H1 (cell line): ENCODE measurements at regions not wholly inside any gene's neighbourhood (a gene's known extent, or its start where the extent isn't known, plus 50 kb on each side); places are given as distances from the start of the nearest gene placed in this dataset.

Experiments
- CTCF ChIA-PET: fragments of 300-600 bp; sonication (Branson Sonifier 250); formaldehyde crosslinking; loops from one replicate; lab custom pipeline; 2021; ENCODE audit not compliant: partially characterized antibody; lab: Charles Lee
- POLR2A ChIA-PET: fragments of 300-600 bp; sonication (Branson Sonifier 250); formaldehyde crosslinking; loops from one replicate; lab custom pipeline; 2021; ENCODE audit warnings: inconsistent platforms; ENCODE audit not compliant: partially characterized antibody; lab: Charles Lee
- DNase-seq, 2 experiments: peaks; one replicate each; pipeline versions ENCODE4 v3.0.0 to v3.0.0-alpha.2; 2010 to 2022; ENCODE audit warnings: low spot score in 2 of 2, low read depth in 1 of 2, mixed read lengths in 1 of 2
- FAIRE-seq: peaks from 2 replicates; lab custom pipeline; 2011; peaks lifted over from hg19 to GRCh38; lab: Jason Lieb, UNC
- H2AFZ ChIP-seq: 2 replicates; pipeline ENCODE4 v1.8.1; 2012; ENCODE audit warnings: low read length, inconsistent platforms
- H2AK5ac ChIP-seq: 2 replicates; pipeline ENCODE4 v1.6.1; 2013; ENCODE audit warnings: low read depth, low read length
- H2BK120ac ChIP-seq: replicated peaks from 2 replicates; pipeline ENCODE3; 2013; ENCODE audit warnings: low read depth, low read length, inconsistent platforms
- H2BK12ac ChIP-seq: 2 replicates; pipeline ENCODE4 v1.6.1; 2013; ENCODE audit warnings: low read depth, low read length
- H2BK15ac ChIP-seq: 2 replicates; pipeline ENCODE4 v1.6.1; 2013; ENCODE audit warnings: low read length
- H2BK20ac ChIP-seq: 2 replicates; pipeline ENCODE4 v1.6.1; 2013; ENCODE audit warnings: low read length
- H2BK5ac ChIP-seq: 2 replicates; pipeline ENCODE4 v1.6.1; 2013; ENCODE audit warnings: low read depth, low read length
- H3K14ac ChIP-seq: 2 replicates; pipeline ENCODE4 v1.6.1; 2013; ENCODE audit warnings: inconsistent platforms; ENCODE audit not compliant: insufficient read length
- H3K18ac ChIP-seq: 2 replicates; pipeline ENCODE4 v1.6.1; 2013; ENCODE audit warnings: low read length; ENCODE audit errors: extremely low read depth
- H3K23ac ChIP-seq: 2 replicates; pipeline ENCODE4 v1.6.1; 2013; ENCODE audit warnings: inconsistent platforms; ENCODE audit not compliant: insufficient read length
- H3K23me2 ChIP-seq: 2 replicates; pipeline ENCODE4 v1.6.1; 2013; ENCODE audit warnings: low read depth, low read length
- H3K27ac ChIP-seq: 2 replicates; pipeline ENCODE4 v1.6.1; 2011; ENCODE audit warnings: low read depth, low read length, inconsistent platforms
- H3K27me3 ChIP-seq, 4 experiments: replicated peaks in 1 of 4; 1 replicate in 1 of 4; 2 replicates in 3 of 4; pipeline versions ENCODE4 v1.6.1 to v1.8.1; 2011 to 2013; ENCODE audit warnings: low read length in 3 of 4, mild to moderate bottlenecking in 3 of 4, inconsistent platforms in 2 of 4, mixed read lengths in 2 of 4, moderate library complexity in 1 of 4; ENCODE audit not compliant: control insufficient read depth in 3 of 4, insufficient read depth in 3 of 4; ENCODE audit errors: extremely low read depth in 1 of 4
- H3K36me3 ChIP-seq, 4 experiments: 2 replicates each; pipeline versions ENCODE4 v1.6.1 to v1.8.1; 2011 to 2013; ENCODE audit warnings: mild to moderate bottlenecking in 4 of 4, low read length in 3 of 4, moderate library complexity in 2 of 4, control low read depth in 1 of 4, inconsistent platforms in 1 of 4; ENCODE audit not compliant: insufficient read depth in 4 of 4, control insufficient read depth in 2 of 4
- H3K4ac ChIP-seq: replicated peaks from 2 replicates; pipeline ENCODE3; 2013; ENCODE audit warnings: low read length, low read depth, mixed read lengths, inconsistent platforms; ENCODE audit not compliant: insufficient read length
- H3K4me1 ChIP-seq, 4 experiments: replicated peaks in 1 of 4; 1 replicate in 1 of 4; 2 replicates in 3 of 4; pipeline versions ENCODE4 v1.6.1 to v1.8.1; 2011 to 2013; ENCODE audit warnings: low read length in 3 of 4, inconsistent platforms in 2 of 4, mixed read lengths in 1 of 4; ENCODE audit not compliant: insufficient read depth in 4 of 4, control insufficient read depth in 3 of 4
- H3K4me2 ChIP-seq, 2 experiments: 2 replicates each; pipeline versions ENCODE4 v1.6.1 to v1.8.1; 2011 to 2013; ENCODE audit warnings: low read depth in 2 of 2, low read length in 2 of 2, control low read depth in 1 of 2, inconsistent platforms in 1 of 2, mild to moderate bottlenecking in 1 of 2; ENCODE audit not compliant: insufficient read depth in 1 of 2
- H3K4me3 ChIP-seq, 4 experiments: fragments of 200-600, 300-600 bp in 1 of 4; sonication (generic), shearing (Covaris generic), sonication (Bioruptor Twin) in 1 of 4; 2 replicates each; pipeline versions ENCODE4 v1.5.1 to v1.8.1; 2011 to 2016; ENCODE audit warnings: low read length in 4 of 4, low read depth in 3 of 4, control low read depth in 2 of 4, inconsistent platforms in 2 of 4, mild to moderate bottlenecking in 2 of 4, mixed read lengths in 1 of 4, moderate library complexity in 1 of 4; ENCODE audit not compliant: insufficient read depth in 2 of 4; ENCODE audit errors: extremely low read depth in 1 of 4
- H3K56ac ChIP-seq: replicated peaks from 2 replicates; pipeline ENCODE3; 2013; ENCODE audit warnings: low read depth, mild to moderate bottlenecking, mixed read lengths, low read length, inconsistent platforms; ENCODE audit not compliant: insufficient read length
- H3K79me1 ChIP-seq: 2 replicates; pipeline ENCODE4 v1.6.1; 2013; ENCODE audit warnings: low read depth, low read length, control low read depth
- H3K79me2 ChIP-seq, 2 experiments: 2 replicates each; pipeline versions ENCODE4 v1.6.1 to v1.8.1; 2012 to 2013; ENCODE audit warnings: low read length in 2 of 2, mild to moderate bottlenecking in 2 of 2, inconsistent platforms in 1 of 2; ENCODE audit not compliant: insufficient read depth in 2 of 2, control insufficient read depth in 1 of 2
- H3K9ac ChIP-seq, 4 experiments: replicated peaks in 1 of 4; 1 replicate in 1 of 4; 2 replicates in 3 of 4; pipeline versions ENCODE4 v1.6.1 to v1.8.1; 2011 to 2013; ENCODE audit warnings: low read depth in 3 of 4, low read length in 3 of 4, control low read depth in 2 of 4, mild to moderate bottlenecking in 2 of 4, moderate library complexity in 2 of 4, inconsistent platforms in 1 of 4; ENCODE audit errors: extremely low read depth in 1 of 4
- H3K9me3 ChIP-seq, 2 experiments: 2 replicates each; pipeline versions ENCODE4 v1.6.1 to v1.8.1; 2012 to 2013; ENCODE audit warnings: mild to moderate bottlenecking in 2 of 2, moderate library complexity in 2 of 2, control low read depth in 1 of 2, inconsistent platforms in 1 of 2, low read depth in 1 of 2, low read length in 1 of 2, mixed read lengths in 1 of 2; ENCODE audit not compliant: insufficient read depth in 2 of 2
- H4K20me1 ChIP-seq, 2 experiments: replicated peaks in 1 of 2; 2 replicates each; pipeline versions ENCODE3 to v1.8.1; 2011 to 2013; ENCODE audit warnings: inconsistent platforms in 2 of 2, low read length in 2 of 2, mild to moderate bottlenecking in 1 of 2; ENCODE audit not compliant: insufficient read depth in 2 of 2, control insufficient read depth in 1 of 2
- H4K5ac ChIP-seq: 2 replicates; pipeline ENCODE4 v1.6.1; 2013; ENCODE audit warnings: low read length, low read depth, mixed read lengths, inconsistent platforms; ENCODE audit not compliant: insufficient read length
- H4K8ac ChIP-seq: 2 replicates; pipeline ENCODE4 v1.8.0; 2013; ENCODE audit warnings: mild to moderate bottlenecking, moderate library complexity, low read length, inconsistent platforms; ENCODE audit not compliant: insufficient read depth; ENCODE audit errors: extremely low read depth
- H4K91ac ChIP-seq: replicated peaks from 2 replicates; pipeline ENCODE3; 2013; ENCODE audit warnings: low read length, mixed read lengths, inconsistent platforms; ENCODE audit not compliant: insufficient read length
- ASH2L ChIP-seq: fragments of 200-600, 300-600 bp; sonication (generic); IDR thresholded peaks from one replicate; pipeline ENCODE4 v1.7.1; 2017; ENCODE audit warnings: low read length
- EZH2 ChIP-seq: fragments of 200-600 bp; sonication (generic); IDR thresholded peaks from 2 replicates; pipeline ENCODE4 v1.7.1; 2012; ENCODE audit warnings: low read depth, mild to moderate bottlenecking, moderate library complexity, low read length, inconsistent platforms; ENCODE audit not compliant: severe bottlenecking
- GTF2F1 ChIP-seq: IDR thresholded peaks from 2 replicates; pipeline ENCODE4 v1.6.1; 2012; ENCODE audit warnings: low read depth, low read length, improper control_type of control experiment, borderline replicate concordance
- HDAC6 ChIP-seq: IDR thresholded peaks from one replicate; pipeline ENCODE4 v1.7.1; 2012; ENCODE audit warnings: low read depth, mild to moderate bottlenecking, inconsistent platforms, low read length, moderate library complexity
- NRF1 ChIP-seq: IDR thresholded peaks from 2 replicates; pipeline ENCODE4 v1.6.1; 2011; ENCODE audit warnings: mild to moderate bottlenecking, low read depth, low read length, improper control_type of control experiment
- POLR2AphosphoS5 ChIP-seq: IDR thresholded peaks from 2 replicates; pipeline ENCODE4 v1.6.1; 2011; ENCODE audit warnings: low read depth, low read length
- RAD21 ChIP-seq, 2 experiments: IDR thresholded peaks in 1 of 2; conservative IDR thresholded peaks in 1 of 2; 2 replicates each; pipeline ENCODE4 v1.6.1; 2011; ENCODE audit warnings: low read depth in 2 of 2, low read length in 2 of 2, improper control_type of control experiment in 1 of 2, inconsistent platforms in 1 of 2, mild to moderate bottlenecking in 1 of 2, moderate library complexity in 1 of 2
- RBBP5 ChIP-seq: IDR thresholded peaks from 2 replicates; pipeline ENCODE4 v1.7.1; 2012; ENCODE audit warnings: low read depth, mild to moderate bottlenecking, inconsistent platforms, low read length, moderate library complexity, borderline replicate concordance
- RNF2 ChIP-seq: fragments of 200-900, 300-1000 bp; sonication (generic); IDR thresholded peaks from 2 replicates; pipeline ENCODE4 v1.7.1; 2016; ENCODE audit warnings: borderline replicate concordance, low read depth, mild to moderate bottlenecking, antibody characterized with exemption, low read length; ENCODE audit not compliant: poor library complexity, severe bottlenecking; ENCODE audit errors: missing control alignments
- RXRA ChIP-seq: IDR thresholded peaks from 2 replicates; pipeline ENCODE4 v1.6.1; 2011; ENCODE audit warnings: low read depth, mild to moderate bottlenecking, low read length, moderate library complexity; ENCODE audit not compliant: insufficient read depth
- SAP30 ChIP-seq: fragments of 300-600 bp; sonication (generic); IDR thresholded peaks from 2 replicates; pipeline ENCODE4 v1.7.1; 2012; ENCODE audit warnings: low read length, moderate library complexity, mild to moderate bottlenecking, inconsistent platforms; ENCODE audit not compliant: insufficient read depth, insufficient replicate concordance
- WGBS, 2 experiments: shearing (Covaris generic) in 1 of 2; methylation state at CpG; one replicate each; pipeline versions ENCODE4 v1.1.6 to v1.1.7; 2013 to 2015; ENCODE audit warnings: low lambda C conversion rate in 2 of 2, mixed read lengths in 2 of 2, inconsistent platforms in 1 of 2, low coverage in 1 of 2, missing lambda C conversion rate in 1 of 2; ENCODE audit not compliant: insufficient replicate concordance in 2 of 2, insufficient coverage in 1 of 2, insufficient read length in 1 of 2; ENCODE audit errors: extremely low coverage in 1 of 2, missing lambda C conversion rate in 1 of 2; 5-methylcytosine and 5-hydroxymethylcytosine counted together

DNA sequence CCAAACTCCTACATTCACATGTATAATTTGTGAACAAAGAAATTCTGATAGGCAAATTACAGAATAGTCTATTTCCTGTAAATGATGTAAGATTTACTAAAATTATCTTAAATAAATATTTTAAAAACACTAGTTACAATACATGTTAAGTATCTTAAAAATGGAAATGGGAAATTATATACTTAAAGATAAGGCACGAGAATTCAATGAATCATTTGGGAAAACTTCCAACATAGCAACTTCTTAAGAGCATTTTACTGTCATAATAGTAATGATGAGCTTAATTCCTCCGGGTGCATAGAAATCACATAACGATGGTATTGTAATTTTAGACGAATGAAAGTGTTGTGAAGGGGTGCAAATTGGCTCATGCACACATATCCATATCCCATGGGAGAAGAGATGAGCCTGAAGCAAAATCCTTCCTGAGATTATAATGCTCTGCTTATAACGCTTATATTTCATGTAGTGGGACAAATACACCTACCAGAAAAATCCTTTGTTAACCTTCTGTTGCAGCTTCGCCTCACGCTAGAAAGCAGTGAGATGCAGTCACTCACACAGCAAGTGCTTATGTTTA is 873.5 kb downstream of the PDHA2 start:
- Histone ChIP-seq H3K27me3 (no peaks in the 10 kb centered on the region), H2BK120ac (no peak overlapping the region), H3K36me3 (no peaks in the 10 kb centered on the region), H2BK20ac (no peak overlapping the region), H3K56ac (no peak overlapping the region), H3K4ac (no peak overlapping the region), H2AK5ac (no peak overlapping the region), H3K18ac (no peak overlapping the region), H3K79me2 (no peaks in the 10 kb centered on the region), H3K23me2 (no peaks in the 10 kb centered on the region), H4K8ac (no peak overlapping the region), H3K14ac (no peak overlapping the region), H3K23ac (no peak overlapping the region), H3K9me3 (no peaks in the 10 kb centered on the region), H2BK12ac (no peak overlapping the region), H2BK15ac (no peak overlapping the region), H3K4me1 (no peaks in the 10 kb centered on the region), H2BK5ac (no peak overlapping the region), H4K91ac (no peak overlapping the region), H4K20me1 (no peaks in the 10 kb centered on the region), H4K5ac (no peak overlapping the region), H3K4me3 (no peak overlapping the region), H3K27ac (no peak overlapping the region), H2AFZ (no peak overlapping the region), H3K4me2 (no peak overlapping the region), H3K9ac (no peak overlapping the region), H3K79me1 (no peaks in the 10 kb centered on the region)
- 95% methylated on average over 7 of the region's 7 CpGs; no CpG with 5 or more reads in 1 of the 2 experiments for WGBS, 2 experiments
- ChIA-PET CTCF (interaction anchor here (1.7 kb wide), 1 partner anchor 15 kb away, joined by 4 read pairs; no protein-coding TSS in a partner anchor), POLR2A (no interaction called here)
- no peak for FAIRE-seq
- no peak for DNase-seq
- TF ChIP-seq RXRA, result no peak
- TF ChIP-seq RAD21 (IDR thresholded peaks at IDR 0.05 in 1 of 2, conservative IDR thresholded peaks at IDR 0.05 in 1 of 2; ENCODE audit: low read depth in 2 of 2, low read length in 2 of 2), result no peak
- TF ChIP-seq SAP30, result no peak
- TF ChIP-seq RBBP5, result no peak
- TF ChIP-seq NRF1, result no peak
- TF ChIP-seq HDAC6, result no peak
- TF ChIP-seq EZH2, result no peak
- no peak for TF ChIP-seq GTF2F1
- no peak for TF ChIP-seq ASH2L
- no peak for TF ChIP-seq RNF2
- TF ChIP-seq POLR2AphosphoS5, result no peak
